ENCODE measurements at regions not wholly inside any gene's neighbourhood (a gene's known extent, or its start where the extent isn't known, plus 50 kb on each side); places are given as distances from the start of the nearest gene placed in this dataset.

GRCh38 chr1:172851856-172852255 is 193.0 kb downstream of the FASLG start:
- TF ChIP-seq CTCF (IDR thresholded peaks at IDR 0.05) (no peak), EZH2 (IDR thresholded peaks at IDR 0.05) (no peak)
